A549 (cell line): ENCODE measurements at regions not wholly inside any gene's neighbourhood (a gene's known extent, or its start where the extent isn't known, plus 50 kb on each side); places are given as distances from the start of the nearest gene placed in this dataset.

Experiments used
- ATAC-seq, 2 experiments: fragments of 200-7000 bp in 1 of 2; fragments of >200 bp in 1 of 2; cut with Nextera tagmentation in 1 of 2; cut with Tn5 transposase in 1 of 2; 3 replicates each; pipeline versions ENCODE4 v1.8.0 to v1.9.1; 2018 to 2020; ENCODE audit warnings: mild to moderate bottlenecking in 1 of 2, moderate library complexity in 1 of 2
- CTCF ChIA-PET: fragments of 300-600 bp; sonication (Branson Sonifier 250); formaldehyde crosslinking; extraction: SDS; loops from one replicate; lab custom pipeline; 2021; ENCODE audit warnings: antibody characterized with exemption, inconsistent platforms; lab: Yijun Ruan, JAX
- POLR2A ChIA-PET: fragments of 350-600 bp; formaldehyde crosslinking; extraction: SDS; loops from one replicate; lab custom pipeline; 2021; ENCODE audit warnings: antibody characterized with exemption, inconsistent platforms; lab: Yijun Ruan, JAX
- DNase-seq, 2 experiments: peaks; one replicate each; pipeline versions ENCODE4 v3.0.0 to v3.0.0-alpha.2; 2011 to 2016; ENCODE audit warnings: low read depth in 1 of 2, low spot score in 1 of 2
- FAIRE-seq: peaks from 2 replicates; lab custom pipeline; 2011; peaks lifted over from hg19 to GRCh38; lab: Jason Lieb, UNC
- H3K27ac ChIP-seq, 2 experiments: fragments of >200 bp; sonication (Bioruptor Twin); formaldehyde crosslinking; 3 replicates each; pipeline ENCODE4 v1.5.1; 2016 to 2017
- H3K4me1 ChIP-seq: fragments of >200 bp; sonication (Bioruptor Twin); formaldehyde crosslinking; 3 replicates; pipeline ENCODE4 v1.6.1; 2016
- H3K4me2 ChIP-seq: fragments of >200 bp; sonication (Bioruptor Twin); formaldehyde crosslinking; 3 replicates; pipeline ENCODE4 v1.6.1; 2016
- H3K4me3 ChIP-seq: fragments of >200 bp; sonication (Bioruptor Twin); formaldehyde crosslinking; 3 replicates; pipeline ENCODE4 v1.5.1; 2016
- H3K9me3 ChIP-seq: fragments of >200 bp; sonication (Bioruptor Twin); formaldehyde crosslinking; 3 replicates; pipeline ENCODE4 v1.6.1; 2016
- CBX2 ChIP-seq: fragments of 200-600 bp; sonication (generic); IDR thresholded peaks from 2 replicates; pipeline ENCODE4 v1.6.1; 2016; ENCODE audit warnings: low read depth, mild to moderate bottlenecking, borderline replicate concordance
- CHD2 ChIP-seq: fragments of 150-350 bp; IDR thresholded peaks from 2 replicates; pipeline ENCODE4 v1.6.1; 2014; ENCODE audit warnings: low read length; ENCODE audit not compliant: partially characterized antibody
- EHF ChIP-seq: fragments of 250-450 bp; sonication (Bioruptor Pico); IDR thresholded peaks from 2 replicates; pipeline ENCODE4 v1.5.0; 2020; ENCODE audit warnings: mild to moderate bottlenecking
- EHMT2 ChIP-seq: fragments of 200-600 bp; sonication (generic); IDR thresholded peaks from 2 replicates; pipeline ENCODE4 v1.6.1; 2016; ENCODE audit warnings: antibody characterized with exemption, low read depth, mild to moderate bottlenecking, moderate library complexity
- FOXS1 ChIP-seq: fragments of 250-450 bp; sonication (Bioruptor Pico); IDR thresholded peaks from 2 replicates; pipeline ENCODE4 v1.5.0; 2020; ENCODE audit warnings: mild to moderate bottlenecking, moderate library complexity
- GATA3 ChIP-seq: IDR thresholded peaks from 2 replicates; pipeline ENCODE4 v1.6.1; 2012; ENCODE audit warnings: borderline replicate concordance
- HEYL ChIP-seq: fragments of 250-450 bp; sonication (Bioruptor Pico); IDR thresholded peaks from 2 replicates; pipeline ENCODE4 v1.8.0; 2021; ENCODE audit warnings: mild to moderate bottlenecking, moderate library complexity
- HOXB13 ChIP-seq: fragments of 250-450 bp; sonication (Bioruptor Pico); IDR thresholded peaks from 2 replicates; pipeline ENCODE4 v1.5.0; 2020; ENCODE audit warnings: low read depth, mild to moderate bottlenecking, moderate library complexity
- HOXB5 ChIP-seq: fragments of 250-450 bp; sonication (Bioruptor Pico); IDR thresholded peaks from 2 replicates; pipeline ENCODE4 v1.5.0; 2020; ENCODE audit warnings: mild to moderate bottlenecking, moderate library complexity
- JUN ChIP-seq, 2 experiments: fragments of >200 bp; sonication (Bioruptor Twin); formaldehyde crosslinking; IDR thresholded peaks; 2 replicates in 1 of 2; 3 replicates in 1 of 2; pipeline ENCODE4 v1.6.1; 2016 to 2017
- KDM1A ChIP-seq: fragments of 200-600 bp; sonication (generic); IDR thresholded peaks from 2 replicates; pipeline ENCODE4 v1.6.1; 2016; ENCODE audit warnings: low read depth, mild to moderate bottlenecking
- KDM5A ChIP-seq: fragments of 200-600 bp; sonication (generic); IDR thresholded peaks from 2 replicates; pipeline ENCODE4 v1.6.1; 2016; ENCODE audit warnings: antibody characterized with exemption, mild to moderate bottlenecking
- MYC ChIP-seq: IDR thresholded peaks from 2 replicates; pipeline ENCODE4 v1.6.1; 2012; ENCODE audit warnings: mild to moderate bottlenecking, inconsistent platforms, low read length, improper control_type of control experiment, borderline replicate concordance
- NFE2L2 ChIP-seq: fragments of 150-350 bp; conservative IDR thresholded peaks from 2 replicates; pipeline ENCODE4 v1.6.1; 2014; ENCODE audit warnings: low read length
- NPAS2 ChIP-seq: fragments of 250-450 bp; sonication (Bioruptor Pico); IDR thresholded peaks from 2 replicates; pipeline ENCODE4 v1.8.0; 2022; ENCODE audit warnings: mild to moderate bottlenecking, moderate library complexity, borderline replicate concordance
- POLR2A ChIP-seq: IDR thresholded peaks from 2 replicates; pipeline ENCODE4 v1.6.1; 2012; ENCODE audit warnings: mild to moderate bottlenecking, low read length
- POLR2AphosphoS2 ChIP-seq: conservative IDR thresholded peaks from 2 replicates; pipeline ENCODE4 v1.6.1; 2012; ENCODE audit warnings: low read length, improper control_type of control experiment, inconsistent platforms
- TFCP2L1 ChIP-seq: fragments of 250-450 bp; sonication (Bioruptor Pico); IDR thresholded peaks from 2 replicates; pipeline ENCODE4 v1.5.0; 2021; ENCODE audit warnings: mild to moderate bottlenecking
- WGBS: methylation state at CpG from one replicate; pipeline ENCODE4 v1.1.6; 2017; ENCODE audit errors: missing lambda C conversion rate; 5-methylcytosine and 5-hydroxymethylcytosine counted together
- TF ChIP-seq, protein P1 (sequence below): fragments of 250-450 bp; sonication (Bioruptor Pico); IDR thresholded peaks from 2 replicates; pipeline ENCODE4 v1.5.0; 2020; ENCODE audit warnings: low read depth, mild to moderate bottlenecking, moderate library complexity
- TF ChIP-seq, protein P2 (sequence below): IDR thresholded peaks from 2 replicates; pipeline ENCODE4 v1.6.1; 2012
- TF ChIP-seq, protein P3 (sequence below): IDR thresholded peaks from 2 replicates; pipeline ENCODE4 v1.6.1; 2012; ENCODE audit warnings: low read depth, borderline replicate concordance
- TF ChIP-seq, protein P4 (sequence below): fragments of >200 bp; sonication (Bioruptor Twin); formaldehyde crosslinking; IDR thresholded peaks from 2 replicates; pipeline ENCODE4 v1.6.1; 2016
- TF ChIP-seq, protein P5 (sequence below): fragments of >200 bp; sonication (Bioruptor Twin); formaldehyde crosslinking; IDR thresholded peaks from 3 replicates; pipeline ENCODE4 v1.6.1; 2016
- TF ChIP-seq, protein P6 (sequence below): fragments of >200 bp; sonication (Bioruptor Twin); formaldehyde crosslinking; IDR thresholded peaks from 3 replicates; pipeline ENCODE4 v1.5.1; 2016

DNA sequence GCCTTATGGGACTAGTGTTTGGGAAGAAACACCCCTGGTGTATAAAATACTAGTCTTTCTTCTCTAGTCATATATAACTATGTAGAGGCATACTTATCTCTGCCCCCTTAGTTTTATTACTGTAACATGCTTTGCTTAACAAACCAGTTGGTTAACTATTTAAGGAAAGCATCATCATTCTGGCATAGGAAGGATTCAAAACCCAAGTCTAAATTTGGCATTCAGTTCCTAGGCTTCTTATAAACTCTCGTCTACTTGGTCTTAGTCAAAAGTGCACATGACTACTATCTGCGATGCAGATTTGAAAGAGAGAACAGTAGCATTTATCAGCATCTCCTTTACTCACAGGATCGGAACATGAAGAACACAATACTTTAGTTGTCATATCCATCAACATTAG lies 111.3 kb downstream of the MFAP3L start:
- no peak overlapping the region for H3K4me2 ChIP-seq
- 0 out of 3 replicates have a peak, but pooled peaks cover 7% of the 10 kb centered on the region for H3K9me3 ChIP-seq
- POLR2A ChIA-PET, result no interaction called here
- H3K4me3 ChIP-seq, result no peak overlapping the region
- H3K4me1 ChIP-seq, result peaks cover 8% of the 10 kb centered on the region
- no peak for TF ChIP-seq JUN (IDR thresholded peaks at IDR 0.05)
- no peak for TF ChIP-seq TFCP2L1
- TF ChIP-seq, protein P1, sequence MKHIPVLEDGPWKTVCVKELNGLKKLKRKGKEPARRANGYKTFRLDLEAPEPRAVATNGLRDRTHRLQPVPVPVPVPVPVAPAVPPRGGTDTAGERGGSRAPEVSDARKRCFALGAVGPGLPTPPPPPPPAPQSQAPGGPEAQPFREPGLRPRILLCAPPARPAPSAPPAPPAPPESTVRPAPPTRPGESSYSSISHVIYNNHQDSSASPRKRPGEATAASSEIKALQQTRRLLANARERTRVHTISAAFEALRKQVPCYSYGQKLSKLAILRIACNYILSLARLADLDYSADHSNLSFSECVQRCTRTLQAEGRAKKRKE (CRISPR knock-in tag), result no peak
- TF ChIP-seq POLR2A, result no peak
- TF ChIP-seq KDM5A, result no peak
- 79% methylated on average over 3 of the region's 3 CpGs for WGBS
- CTCF ChIA-PET, result no interaction called here
- no peak overlapping the region for H3K27ac ChIP-seq
- DNase-seq, result no peak
- FAIRE-seq, result no peak
- ATAC-seq, result no peak

DNA sequence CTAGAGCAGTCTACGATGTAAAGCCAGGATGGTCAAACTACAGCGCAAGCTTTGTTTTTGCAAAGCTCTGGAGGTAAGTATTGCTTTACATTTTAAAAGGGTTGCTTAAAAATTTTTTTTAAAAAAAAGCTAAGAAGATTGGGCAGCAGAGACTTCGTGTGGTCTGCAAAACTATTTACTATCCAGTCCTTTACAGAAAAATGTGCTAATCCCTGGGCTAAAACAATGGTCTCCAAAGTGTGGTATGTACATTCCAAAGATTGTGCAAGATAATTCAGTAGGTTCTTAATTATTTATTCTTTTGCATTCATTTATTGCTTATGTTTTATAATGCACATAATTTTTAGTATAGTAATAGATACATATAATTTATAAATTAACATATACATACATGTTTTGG lies 113.2 kb downstream of the MFAP3L start:
- Histone ChIP-seq H3K9me3 (0 out of 3 replicates have a peak, but pooled peaks cover 7% of the 10 kb centered on the region), H3K27ac (no peak overlapping the region), H3K4me2 (no peak overlapping the region), H3K4me1 (no peaks in the 10 kb centered on the region), H3K4me3 (no peak overlapping the region)
- TF ChIP-seq HOXB13 (CRISPR knock-in tag), result no peak
- no peak for TF ChIP-seq HEYL (CRISPR knock-in tag)
- no peak for TF ChIP-seq NPAS2 (CRISPR knock-in tag)
- TF ChIP-seq EHF, result no peak
- TF ChIP-seq, protein P2, sequence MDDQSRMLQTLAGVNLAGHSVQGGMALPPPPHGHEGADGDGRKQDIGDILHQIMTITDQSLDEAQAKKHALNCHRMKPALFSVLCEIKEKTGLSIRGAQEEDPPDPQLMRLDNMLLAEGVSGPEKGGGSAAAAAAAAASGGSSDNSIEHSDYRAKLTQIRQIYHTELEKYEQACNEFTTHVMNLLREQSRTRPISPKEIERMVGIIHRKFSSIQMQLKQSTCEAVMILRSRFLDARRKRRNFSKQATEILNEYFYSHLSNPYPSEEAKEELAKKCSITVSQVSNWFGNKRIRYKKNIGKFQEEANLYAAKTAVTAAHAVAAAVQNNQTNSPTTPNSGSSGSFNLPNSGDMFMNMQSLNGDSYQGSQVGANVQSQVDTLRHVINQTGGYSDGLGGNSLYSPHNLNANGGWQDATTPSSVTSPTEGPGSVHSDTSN, result no peak
- TF ChIP-seq, protein P3, sequence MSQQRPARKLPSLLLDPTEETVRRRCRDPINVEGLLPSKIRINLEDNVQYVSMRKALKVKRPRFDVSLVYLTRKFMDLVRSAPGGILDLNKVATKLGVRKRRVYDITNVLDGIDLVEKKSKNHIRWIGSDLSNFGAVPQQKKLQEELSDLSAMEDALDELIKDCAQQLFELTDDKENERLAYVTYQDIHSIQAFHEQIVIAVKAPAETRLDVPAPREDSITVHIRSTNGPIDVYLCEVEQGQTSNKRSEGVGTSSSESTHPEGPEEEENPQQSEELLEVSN, result no peak
- no peak for TF ChIP-seq EHMT2
- TF ChIP-seq CHD2, result no peak
- no peak for TF ChIP-seq MYC
- TF ChIP-seq KDM1A, result no peak
- no peak for TF ChIP-seq GATA3
- TF ChIP-seq CBX2, result no peak
- ChIA-PET CTCF (no interaction called here), POLR2A (no interaction called here)
- ATAC-seq (no peak), DNase-seq (no peak), FAIRE-seq (no peak)
- 57% methylated on average over 3 of the region's 3 CpGs for WGBS

DNA sequence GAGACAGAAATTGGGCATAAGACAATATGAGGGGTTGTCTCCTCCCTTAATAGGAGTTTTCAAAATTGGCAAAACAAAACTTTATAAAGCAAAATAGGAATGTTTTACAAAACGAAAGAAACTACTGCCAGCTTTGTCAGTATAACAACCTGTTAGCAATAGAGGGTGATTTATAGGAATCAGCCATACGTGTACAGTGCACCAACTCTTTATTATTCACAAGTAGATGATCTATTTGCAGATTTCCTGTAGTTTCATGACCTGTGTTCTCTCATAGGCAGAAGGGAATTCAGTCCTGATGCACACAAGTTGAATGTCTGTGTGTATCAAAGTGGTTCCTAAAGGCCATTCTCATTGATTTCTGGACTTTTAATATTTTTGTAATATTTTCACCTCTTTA lies 116.3 kb downstream of the MFAP3L start:
- DNase-seq (no peak), ATAC-seq (no peak), FAIRE-seq (no peak)
- Histone ChIP-seq H3K4me3 (no peak overlapping the region), H3K4me2 (no peak overlapping the region), H3K27ac (no peak overlapping the region), H3K9me3 (no peaks in the 10 kb centered on the region), H3K4me1 (no peaks in the 10 kb centered on the region)
- ChIA-PET CTCF (no interaction called here), POLR2A (no interaction called here)
- WGBS, result 36% methylated on average over 2 of the region's 2 CpGs
- TF ChIP-seq, protein P4, sequence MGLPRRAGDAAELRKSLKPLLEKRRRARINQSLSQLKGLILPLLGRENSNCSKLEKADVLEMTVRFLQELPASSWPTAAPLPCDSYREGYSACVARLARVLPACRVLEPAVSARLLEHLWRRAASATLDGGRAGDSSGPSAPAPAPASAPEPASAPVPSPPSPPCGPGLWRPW, result no peak

DNA sequence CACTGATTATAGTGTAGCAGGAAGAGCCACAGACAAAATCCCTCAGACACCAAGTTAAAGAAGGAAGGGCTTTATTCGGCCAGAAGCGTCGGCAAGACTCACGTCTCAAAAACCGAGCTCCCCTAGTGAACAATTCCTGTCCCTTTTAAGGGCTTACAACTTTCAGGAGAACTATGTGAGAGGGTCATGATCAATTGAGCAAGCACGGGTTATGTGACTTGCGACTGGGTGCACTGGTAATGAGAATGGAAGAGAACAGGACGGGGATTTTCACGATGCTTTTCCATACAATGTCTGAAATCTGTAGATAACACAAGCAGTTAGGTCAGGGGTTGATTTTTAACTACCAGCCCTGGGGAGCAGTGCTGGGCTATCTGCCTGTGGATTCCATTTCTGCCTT lies 116.7 kb downstream of the MFAP3L start:
- no peaks in the 10 kb centered on the region for H3K9me3 ChIP-seq
- 79% methylated on average over 9 of the region's 9 CpGs for WGBS
- CTCF ChIA-PET, result no interaction called here
- H3K4me3 ChIP-seq, result no peak overlapping the region
- ATAC-seq (no peak), FAIRE-seq (no peak), DNase-seq (no peak)
- POLR2A ChIA-PET, result no interaction called here
- H3K4me1 ChIP-seq, result no peaks in the 10 kb centered on the region
- no peak overlapping the region for H3K4me2 ChIP-seq
- H3K27ac ChIP-seq, result no peak overlapping the region
- TF ChIP-seq EHMT2 (no peak), HOXB5 (no peak), KDM1A (no peak), JUN (IDR thresholded peaks at IDR 0.05) (no peak), HEYL (CRISPR knock-in tag) (no peak), FOXS1 (CRISPR knock-in tag) (no peak), POLR2AphosphoS2 (no peak), CBX2 (no peak), NFE2L2 (no peak), EHF (no peak)
- TF ChIP-seq, protein P5, sequence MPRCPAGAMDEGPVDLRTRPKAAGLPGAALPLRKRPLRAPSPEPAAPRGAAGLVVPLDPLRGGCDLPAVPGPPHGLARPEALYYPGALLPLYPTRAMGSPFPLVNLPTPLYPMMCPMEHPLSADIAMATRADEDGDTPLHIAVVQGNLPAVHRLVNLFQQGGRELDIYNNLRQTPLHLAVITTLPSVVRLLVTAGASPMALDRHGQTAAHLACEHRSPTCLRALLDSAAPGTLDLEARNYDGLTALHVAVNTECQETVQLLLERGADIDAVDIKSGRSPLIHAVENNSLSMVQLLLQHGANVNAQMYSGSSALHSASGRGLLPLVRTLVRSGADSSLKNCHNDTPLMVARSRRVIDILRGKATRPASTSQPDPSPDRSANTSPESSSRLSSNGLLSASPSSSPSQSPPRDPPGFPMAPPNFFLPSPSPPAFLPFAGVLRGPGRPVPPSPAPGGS, result no peak
- TF ChIP-seq, protein P6, sequence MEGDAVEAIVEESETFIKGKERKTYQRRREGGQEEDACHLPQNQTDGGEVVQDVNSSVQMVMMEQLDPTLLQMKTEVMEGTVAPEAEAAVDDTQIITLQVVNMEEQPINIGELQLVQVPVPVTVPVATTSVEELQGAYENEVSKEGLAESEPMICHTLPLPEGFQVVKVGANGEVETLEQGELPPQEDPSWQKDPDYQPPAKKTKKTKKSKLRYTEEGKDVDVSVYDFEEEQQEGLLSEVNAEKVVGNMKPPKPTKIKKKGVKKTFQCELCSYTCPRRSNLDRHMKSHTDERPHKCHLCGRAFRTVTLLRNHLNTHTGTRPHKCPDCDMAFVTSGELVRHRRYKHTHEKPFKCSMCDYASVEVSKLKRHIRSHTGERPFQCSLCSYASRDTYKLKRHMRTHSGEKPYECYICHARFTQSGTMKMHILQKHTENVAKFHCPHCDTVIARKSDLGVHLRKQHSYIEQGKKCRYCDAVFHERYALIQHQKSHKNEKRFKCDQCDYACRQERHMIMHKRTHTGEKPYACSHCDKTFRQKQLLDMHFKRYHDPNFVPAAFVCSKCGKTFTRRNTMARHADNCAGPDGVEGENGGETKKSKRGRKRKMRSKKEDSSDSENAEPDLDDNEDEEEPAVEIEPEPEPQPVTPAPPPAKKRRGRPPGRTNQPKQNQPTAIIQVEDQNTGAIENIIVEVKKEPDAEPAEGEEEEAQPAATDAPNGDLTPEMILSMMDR, result no peak
- TF ChIP-seq, protein P3, result no peak
- TF ChIP-seq, protein P2, result no peak
